GM23338 (cell line): ENCODE measurements at regions not wholly inside any gene's neighbourhood (a gene's known extent, or its start where the extent isn't known, plus 50 kb on each side); places are given as distances from the start of the nearest gene placed in this dataset.

Source experiments
- ATAC-seq: fragments of 200-7000 bp; cut with Tn5 transposase; 3 replicates; pipeline ENCODE4 v1.9.1; 2020
- DNase-seq: peaks from one replicate; pipeline ENCODE4 v3.0.0-alpha.2; 2015; ENCODE audit warnings: low spot score
- H2AFZ ChIP-seq: fragments of 200-600 bp; sonication (generic); 2 replicates; pipeline ENCODE4 v1.8.0; 2016; ENCODE audit warnings: antibody characterized with exemption, mild to moderate bottlenecking, moderate library complexity
- H3F3A ChIP-seq: fragments of 200-600 bp; sonication (generic); replicated peaks from 2 replicates; pipeline ENCODE4 v1.8.0; 2017; ENCODE audit warnings: antibody characterized with exemption, mixed run types, low read depth
- H3K27ac ChIP-seq: fragments of 200-600 bp; sonication (generic); 2 replicates; pipeline ENCODE4 v1.6.1; 2016; ENCODE audit warnings: low read depth
- H3K27me3 ChIP-seq: fragments of 200-600 bp; sonication (generic); 2 replicates; pipeline ENCODE4 v1.8.0; 2016; ENCODE audit warnings: mild to moderate bottlenecking, mixed run types, moderate library complexity; ENCODE audit not compliant: insufficient read depth
- H3K36me3 ChIP-seq: fragments of 200-600 bp; sonication (generic); 2 replicates; pipeline ENCODE4 v1.8.0; 2016; ENCODE audit warnings: mild to moderate bottlenecking; ENCODE audit not compliant: insufficient read depth
- H3K4me1 ChIP-seq: fragments of 200-600 bp; sonication (generic); 2 replicates; pipeline ENCODE4 v1.8.0; 2016; ENCODE audit warnings: mild to moderate bottlenecking, moderate library complexity; ENCODE audit not compliant: insufficient read depth
- H3K4me2 ChIP-seq: fragments of 200-600 bp; sonication (generic); 2 replicates; pipeline ENCODE4 v1.7.1; 2017; ENCODE audit warnings: mixed run types
- H3K4me3 ChIP-seq: fragments of 200-600 bp; sonication (generic); 2 replicates; pipeline ENCODE4 v1.6.1; 2016; ENCODE audit warnings: mixed run types
- H3K79me2 ChIP-seq: fragments of 200-600 bp; sonication (generic); replicated peaks from 2 replicates; pipeline ENCODE4 v1.8.0; 2017; ENCODE audit warnings: mild to moderate bottlenecking; ENCODE audit not compliant: insufficient read depth
- H3K9me2 ChIP-seq: fragments of 200-600 bp; sonication (generic); 2 replicates; pipeline ENCODE4 v1.8.0; 2017; ENCODE audit not compliant: insufficient read depth
- H4K20me1 ChIP-seq: fragments of 200-600 bp; sonication (generic); replicated peaks from 2 replicates; pipeline ENCODE4 v1.8.0; 2017; ENCODE audit warnings: mild to moderate bottlenecking; ENCODE audit not compliant: insufficient read depth
- H3K27ac Mint-ChIP-seq: 2 replicates; pipeline ENCODE4 v1.8.0; 2020; ENCODE audit warnings: inconsistent platforms, mild to moderate bottlenecking, moderate library complexity, mixed read lengths
- H3K27me3 Mint-ChIP-seq: 3 replicates; pipeline ENCODE4 v1.8.0; 2022; ENCODE audit warnings: low read depth, mild to moderate bottlenecking, moderate library complexity, mixed read lengths, inconsistent platforms; ENCODE audit not compliant: insufficient read depth, poor library complexity
- H3K36me3 Mint-ChIP-seq: 3 replicates; pipeline ENCODE4 v1.8.0; 2021; ENCODE audit warnings: low read depth, mild to moderate bottlenecking, inconsistent platforms, moderate library complexity, mixed read lengths
- H3K4me1 Mint-ChIP-seq: 3 replicates; pipeline ENCODE4 v1.8.0; 2020; ENCODE audit warnings: mild to moderate bottlenecking, inconsistent platforms, mixed read lengths
- H3K4me3 Mint-ChIP-seq: 3 replicates; pipeline ENCODE4 v1.8.0; 2021; ENCODE audit warnings: moderate library complexity, mild to moderate bottlenecking, inconsistent platforms, mixed read lengths
- H3K9me3 Mint-ChIP-seq: 3 replicates; pipeline ENCODE4 v1.8.0; 2020; ENCODE audit warnings: moderate library complexity, mild to moderate bottlenecking, inconsistent platforms, mixed read lengths
- CREB1 ChIP-seq: fragments of 250-450 bp; sonication (Bioruptor Pico); IDR thresholded peaks from 2 replicates; pipeline ENCODE4 v1.5.0; 2020; ENCODE audit warnings: low read depth, mild to moderate bottlenecking, moderate library complexity
- EZH2 ChIP-seq: fragments of 200-600 bp; sonication (generic); IDR thresholded peaks from one replicate; pipeline ENCODE4 v1.8.0; 2017; ENCODE audit warnings: antibody characterized with exemption, mild to moderate bottlenecking, low read depth; ENCODE audit not compliant: unreplicated experiment
- EZH2phosphoT487 ChIP-seq: fragments of 200-600 bp; sonication (generic); IDR thresholded peaks from one replicate; pipeline ENCODE4 v1.8.1; 2018; ENCODE audit warnings: antibody characterized with exemption; ENCODE audit not compliant: unreplicated experiment
- JUNB ChIP-seq: IDR thresholded peaks from one replicate; pipeline ENCODE4 v1.6.1; 2016; ENCODE audit warnings: antibody characterized with exemption; ENCODE audit not compliant: unreplicated experiment
- NANOG ChIP-seq: IDR thresholded peaks from 2 replicates; pipeline ENCODE4 v1.6.1; 2016; ENCODE audit warnings: antibody characterized with exemption, borderline replicate concordance
- POLR2AphosphoS5 ChIP-seq: IDR thresholded peaks from 2 replicates; pipeline ENCODE4 v1.6.1; 2016; ENCODE audit warnings: antibody characterized with exemption, low read depth
- ZNF114 ChIP-seq: fragments of 250-450 bp; sonication (Bioruptor Pico); IDR thresholded peaks from 2 replicates; pipeline ENCODE4 v1.5.0; 2020; ENCODE audit warnings: mild to moderate bottlenecking, moderate library complexity
- ZNF331 ChIP-seq: fragments of 250-450 bp; sonication (Bioruptor Pico); IDR thresholded peaks from 2 replicates; pipeline ENCODE4 v1.5.0; 2020; ENCODE audit warnings: low read depth, mild to moderate bottlenecking, moderate library complexity
- ZNF462 ChIP-seq: fragments of 250-450 bp; sonication (Bioruptor Pico); IDR thresholded peaks from 2 replicates; pipeline ENCODE4 v1.5.0; 2020; ENCODE audit warnings: mild to moderate bottlenecking, moderate library complexity
- TF ChIP-seq, protein P1 (sequence below): IDR thresholded peaks from one replicate; pipeline ENCODE4 v1.6.1; 2018; ENCODE audit warnings: antibody characterized with exemption; ENCODE audit not compliant: unreplicated experiment
- TF ChIP-seq, protein P2 (sequence below), 2 experiments: fragments of 200-600 bp in 1 of 2; sonication (generic) in 1 of 2; conservative IDR thresholded peaks; 2 replicates each; pipeline versions ENCODE4 v1.5.1 to v1.6.1; 2016 to 2017; ENCODE audit warnings: antibody characterized with exemption in 2 of 2, low read depth in 2 of 2, mild to moderate bottlenecking in 2 of 2, moderate library complexity in 1 of 2
- TF ChIP-seq, protein P3 (sequence below): IDR thresholded peaks from 2 replicates; pipeline ENCODE4 v1.6.1; 2016; ENCODE audit warnings: antibody characterized with exemption

DNA sequence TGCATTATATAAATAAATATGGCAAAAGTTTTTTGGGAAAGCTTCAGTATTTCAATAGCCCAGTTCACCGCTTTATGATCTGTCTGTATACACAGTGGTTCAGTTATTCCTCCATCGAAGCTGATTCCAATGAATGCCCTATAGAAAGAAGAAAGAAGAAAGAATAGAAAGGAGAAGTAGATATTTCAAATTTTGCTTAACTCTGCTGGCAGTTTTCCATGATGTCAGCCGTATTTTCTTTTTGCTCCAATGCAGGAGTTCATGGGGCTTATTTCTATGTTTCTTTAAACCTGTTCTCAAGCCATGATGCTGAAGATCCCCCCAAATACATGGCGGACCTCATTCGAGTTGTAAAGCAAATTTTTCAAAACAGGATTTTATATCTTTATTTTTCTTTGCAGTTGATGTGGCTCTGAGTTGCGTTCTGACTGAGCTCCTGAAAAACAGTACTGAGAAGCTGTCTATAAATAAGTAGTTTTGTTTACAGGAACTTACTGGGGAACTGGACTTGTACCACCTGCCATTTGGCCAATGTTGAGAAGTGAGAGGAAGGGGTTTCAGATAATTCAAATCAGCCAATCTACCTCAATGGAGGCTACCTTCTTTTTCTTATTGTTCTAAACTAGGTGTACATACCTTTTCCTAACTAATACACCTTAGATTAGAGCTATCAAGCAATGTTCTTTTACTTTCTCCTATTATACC lies 418.5 kb upstream of the MEF2C start (continued):
- TF ChIP-seq CREB1 (CRISPR knock-in tag): no peak
- TF ChIP-seq EZH2phosphoT487: no peak

GRCh38 chr5:89300426-89300970 lies 417.5 kb upstream of the MEF2C start:
- Mint-ChIP-seq H3K27ac (no peak overlapping the region), H3K27me3 (no peaks in the 10 kb centered on the region), H3K4me1 (no peaks in the 10 kb centered on the region), H3K9me3 (no peaks in the 10 kb centered on the region), H3K36me3 (no peaks in the 10 kb centered on the region), H3K4me3 (no peak overlapping the region)
- DNase-seq (no peak), ATAC-seq (no peak)
- Histone ChIP-seq H3K27ac (no peak overlapping the region), H3K9me2 (no peaks in the 10 kb centered on the region; the same call in 1 of the 2 replicates), H4K20me1 (no peaks in the 10 kb centered on the region), H3K27me3 (no peaks in the 10 kb centered on the region), H3K4me2 (no peak overlapping the region), H3K79me2 (no peaks in the 10 kb centered on the region), H2AFZ (no peak overlapping the region), H3F3A (no peaks in the 10 kb centered on the region), H3K4me1 (no peaks in the 10 kb centered on the region), H3K36me3 (no peaks in the 10 kb centered on the region), H3K4me3 (no peak overlapping the region)
- TF ChIP-seq ZNF114 (no peak), JUNB (no peak), ZNF462 (CRISPR knock-in tag) (no peak), NANOG (no peak), ZNF331 (CRISPR knock-in tag) (no peak), POLR2AphosphoS5 (no peak), EZH2phosphoT487 (no peak), EZH2 (no peak)
- TF ChIP-seq, protein P1, sequence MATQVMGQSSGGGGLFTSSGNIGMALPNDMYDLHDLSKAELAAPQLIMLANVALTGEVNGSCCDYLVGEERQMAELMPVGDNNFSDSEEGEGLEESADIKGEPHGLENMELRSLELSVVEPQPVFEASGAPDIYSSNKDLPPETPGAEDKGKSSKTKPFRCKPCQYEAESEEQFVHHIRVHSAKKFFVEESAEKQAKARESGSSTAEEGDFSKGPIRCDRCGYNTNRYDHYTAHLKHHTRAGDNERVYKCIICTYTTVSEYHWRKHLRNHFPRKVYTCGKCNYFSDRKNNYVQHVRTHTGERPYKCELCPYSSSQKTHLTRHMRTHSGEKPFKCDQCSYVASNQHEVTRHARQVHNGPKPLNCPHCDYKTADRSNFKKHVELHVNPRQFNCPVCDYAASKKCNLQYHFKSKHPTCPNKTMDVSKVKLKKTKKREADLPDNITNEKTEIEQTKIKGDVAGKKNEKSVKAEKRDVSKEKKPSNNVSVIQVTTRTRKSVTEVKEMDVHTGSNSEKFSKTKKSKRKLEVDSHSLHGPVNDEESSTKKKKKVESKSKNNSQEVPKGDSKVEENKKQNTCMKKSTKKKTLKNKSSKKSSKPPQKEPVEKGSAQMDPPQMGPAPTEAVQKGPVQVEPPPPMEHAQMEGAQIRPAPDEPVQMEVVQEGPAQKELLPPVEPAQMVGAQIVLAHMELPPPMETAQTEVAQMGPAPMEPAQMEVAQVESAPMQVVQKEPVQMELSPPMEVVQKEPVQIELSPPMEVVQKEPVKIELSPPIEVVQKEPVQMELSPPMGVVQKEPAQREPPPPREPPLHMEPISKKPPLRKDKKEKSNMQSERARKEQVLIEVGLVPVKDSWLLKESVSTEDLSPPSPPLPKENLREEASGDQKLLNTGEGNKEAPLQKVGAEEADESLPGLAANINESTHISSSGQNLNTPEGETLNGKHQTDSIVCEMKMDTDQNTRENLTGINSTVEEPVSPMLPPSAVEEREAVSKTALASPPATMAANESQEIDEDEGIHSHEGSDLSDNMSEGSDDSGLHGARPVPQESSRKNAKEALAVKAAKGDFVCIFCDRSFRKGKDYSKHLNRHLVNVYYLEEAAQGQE: no peak
- TF ChIP-seq, protein P2, sequence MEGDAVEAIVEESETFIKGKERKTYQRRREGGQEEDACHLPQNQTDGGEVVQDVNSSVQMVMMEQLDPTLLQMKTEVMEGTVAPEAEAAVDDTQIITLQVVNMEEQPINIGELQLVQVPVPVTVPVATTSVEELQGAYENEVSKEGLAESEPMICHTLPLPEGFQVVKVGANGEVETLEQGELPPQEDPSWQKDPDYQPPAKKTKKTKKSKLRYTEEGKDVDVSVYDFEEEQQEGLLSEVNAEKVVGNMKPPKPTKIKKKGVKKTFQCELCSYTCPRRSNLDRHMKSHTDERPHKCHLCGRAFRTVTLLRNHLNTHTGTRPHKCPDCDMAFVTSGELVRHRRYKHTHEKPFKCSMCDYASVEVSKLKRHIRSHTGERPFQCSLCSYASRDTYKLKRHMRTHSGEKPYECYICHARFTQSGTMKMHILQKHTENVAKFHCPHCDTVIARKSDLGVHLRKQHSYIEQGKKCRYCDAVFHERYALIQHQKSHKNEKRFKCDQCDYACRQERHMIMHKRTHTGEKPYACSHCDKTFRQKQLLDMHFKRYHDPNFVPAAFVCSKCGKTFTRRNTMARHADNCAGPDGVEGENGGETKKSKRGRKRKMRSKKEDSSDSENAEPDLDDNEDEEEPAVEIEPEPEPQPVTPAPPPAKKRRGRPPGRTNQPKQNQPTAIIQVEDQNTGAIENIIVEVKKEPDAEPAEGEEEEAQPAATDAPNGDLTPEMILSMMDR (conservative IDR thresholded peaks at IDR 0.05; ENCODE audit: low read depth in 2 of 2): no peak
- TF ChIP-seq, protein P3, sequence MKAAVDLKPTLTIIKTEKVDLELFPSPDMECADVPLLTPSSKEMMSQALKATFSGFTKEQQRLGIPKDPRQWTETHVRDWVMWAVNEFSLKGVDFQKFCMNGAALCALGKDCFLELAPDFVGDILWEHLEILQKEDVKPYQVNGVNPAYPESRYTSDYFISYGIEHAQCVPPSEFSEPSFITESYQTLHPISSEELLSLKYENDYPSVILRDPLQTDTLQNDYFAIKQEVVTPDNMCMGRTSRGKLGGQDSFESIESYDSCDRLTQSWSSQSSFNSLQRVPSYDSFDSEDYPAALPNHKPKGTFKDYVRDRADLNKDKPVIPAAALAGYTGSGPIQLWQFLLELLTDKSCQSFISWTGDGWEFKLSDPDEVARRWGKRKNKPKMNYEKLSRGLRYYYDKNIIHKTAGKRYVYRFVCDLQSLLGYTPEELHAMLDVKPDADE: no peak
